WTC11 (cell line): ENCODE measurements at regions not wholly inside any gene's neighbourhood (a gene's known extent, or its start where the extent isn't known, plus 50 kb on each side); places are given as distances from the start of the nearest gene placed in this dataset.

ENCODE experiments used
- FOXK1 ChIP-seq: sonication (generic); formaldehyde crosslinking; IDR thresholded peaks from 2 replicates; pipeline ENCODE4 v1.8.0; 2022; ENCODE audit warnings: mild to moderate bottlenecking, moderate library complexity, missing genetic modification reagents
- FOXP4 ChIP-seq: sonication (generic); formaldehyde crosslinking; IDR thresholded peaks from 2 replicates; pipeline ENCODE4 v1.8.0; 2022; ENCODE audit warnings: mild to moderate bottlenecking, missing genetic modification reagents
- MAX ChIP-seq: sonication (generic); formaldehyde crosslinking; IDR thresholded peaks from 2 replicates; pipeline ENCODE4 v1.8.0; 2022; ENCODE audit warnings: mild to moderate bottlenecking, missing genetic modification reagents
- PREB ChIP-seq: sonication (generic); formaldehyde crosslinking; IDR thresholded peaks from 2 replicates; pipeline ENCODE4 v1.8.1; 2022; ENCODE audit warnings: mild to moderate bottlenecking, missing genetic modification reagents, moderate library complexity, borderline replicate concordance
- SMAD3 ChIP-seq: sonication (generic); formaldehyde crosslinking; IDR thresholded peaks from 2 replicates; pipeline ENCODE4 v1.8.0; 2022; ENCODE audit warnings: missing genetic modification reagents, mild to moderate bottlenecking, borderline replicate concordance
- ZNF138 ChIP-seq: sonication (generic); formaldehyde crosslinking; conservative IDR thresholded peaks from 2 replicates; pipeline ENCODE4 v1.8.1; 2022; ENCODE audit warnings: mild to moderate bottlenecking, moderate library complexity, missing genetic modification reagents
- TF ChIP-seq, protein P1 (sequence below): fragments of 200-600 bp; IDR thresholded peaks from 2 replicates; pipeline ENCODE4 v1.8.0; 2022; ENCODE audit warnings: antibody characterized with exemption
- TF ChIP-seq, protein P2 (sequence below): sonication (generic); formaldehyde crosslinking; IDR thresholded peaks from 2 replicates; pipeline ENCODE4 v1.8.1; 2023; ENCODE audit warnings: mild to moderate bottlenecking, missing genetic modification reagents, borderline replicate concordance
- TF ChIP-seq, protein P3 (sequence below): sonication (generic); formaldehyde crosslinking; IDR thresholded peaks from 2 replicates; pipeline ENCODE4 v1.8.1; 2022; ENCODE audit warnings: missing genetic modification reagents, borderline replicate concordance
- TF ChIP-seq, protein P4 (sequence below): sonication (generic); formaldehyde crosslinking; IDR thresholded peaks from 2 replicates; pipeline ENCODE4 v1.8.0; 2022; ENCODE audit warnings: mild to moderate bottlenecking, missing genetic modification reagents

DNA sequence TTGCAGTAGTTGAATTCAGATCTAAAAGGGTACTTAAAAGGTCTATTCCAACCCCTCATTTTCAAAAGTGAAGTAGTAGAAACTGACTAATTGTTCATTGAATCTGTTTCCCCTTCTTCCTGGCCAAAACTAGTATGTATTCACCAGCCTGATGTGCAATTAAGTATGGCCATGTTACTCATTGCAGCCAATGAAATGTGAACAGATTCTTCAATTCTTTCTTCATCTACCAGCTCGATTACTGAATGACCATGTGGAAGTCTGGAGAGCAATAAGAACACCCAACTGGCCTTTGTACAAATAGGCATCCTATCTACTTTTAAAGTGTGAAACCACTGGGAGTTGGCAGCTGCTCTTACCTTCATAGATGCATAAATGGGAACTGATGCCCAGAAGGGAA is 449.0 kb upstream of the ID2 start:
- TF ChIP-seq, protein P1, sequence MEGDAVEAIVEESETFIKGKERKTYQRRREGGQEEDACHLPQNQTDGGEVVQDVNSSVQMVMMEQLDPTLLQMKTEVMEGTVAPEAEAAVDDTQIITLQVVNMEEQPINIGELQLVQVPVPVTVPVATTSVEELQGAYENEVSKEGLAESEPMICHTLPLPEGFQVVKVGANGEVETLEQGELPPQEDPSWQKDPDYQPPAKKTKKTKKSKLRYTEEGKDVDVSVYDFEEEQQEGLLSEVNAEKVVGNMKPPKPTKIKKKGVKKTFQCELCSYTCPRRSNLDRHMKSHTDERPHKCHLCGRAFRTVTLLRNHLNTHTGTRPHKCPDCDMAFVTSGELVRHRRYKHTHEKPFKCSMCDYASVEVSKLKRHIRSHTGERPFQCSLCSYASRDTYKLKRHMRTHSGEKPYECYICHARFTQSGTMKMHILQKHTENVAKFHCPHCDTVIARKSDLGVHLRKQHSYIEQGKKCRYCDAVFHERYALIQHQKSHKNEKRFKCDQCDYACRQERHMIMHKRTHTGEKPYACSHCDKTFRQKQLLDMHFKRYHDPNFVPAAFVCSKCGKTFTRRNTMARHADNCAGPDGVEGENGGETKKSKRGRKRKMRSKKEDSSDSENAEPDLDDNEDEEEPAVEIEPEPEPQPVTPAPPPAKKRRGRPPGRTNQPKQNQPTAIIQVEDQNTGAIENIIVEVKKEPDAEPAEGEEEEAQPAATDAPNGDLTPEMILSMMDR = no peak
- TF ChIP-seq, protein P2, sequence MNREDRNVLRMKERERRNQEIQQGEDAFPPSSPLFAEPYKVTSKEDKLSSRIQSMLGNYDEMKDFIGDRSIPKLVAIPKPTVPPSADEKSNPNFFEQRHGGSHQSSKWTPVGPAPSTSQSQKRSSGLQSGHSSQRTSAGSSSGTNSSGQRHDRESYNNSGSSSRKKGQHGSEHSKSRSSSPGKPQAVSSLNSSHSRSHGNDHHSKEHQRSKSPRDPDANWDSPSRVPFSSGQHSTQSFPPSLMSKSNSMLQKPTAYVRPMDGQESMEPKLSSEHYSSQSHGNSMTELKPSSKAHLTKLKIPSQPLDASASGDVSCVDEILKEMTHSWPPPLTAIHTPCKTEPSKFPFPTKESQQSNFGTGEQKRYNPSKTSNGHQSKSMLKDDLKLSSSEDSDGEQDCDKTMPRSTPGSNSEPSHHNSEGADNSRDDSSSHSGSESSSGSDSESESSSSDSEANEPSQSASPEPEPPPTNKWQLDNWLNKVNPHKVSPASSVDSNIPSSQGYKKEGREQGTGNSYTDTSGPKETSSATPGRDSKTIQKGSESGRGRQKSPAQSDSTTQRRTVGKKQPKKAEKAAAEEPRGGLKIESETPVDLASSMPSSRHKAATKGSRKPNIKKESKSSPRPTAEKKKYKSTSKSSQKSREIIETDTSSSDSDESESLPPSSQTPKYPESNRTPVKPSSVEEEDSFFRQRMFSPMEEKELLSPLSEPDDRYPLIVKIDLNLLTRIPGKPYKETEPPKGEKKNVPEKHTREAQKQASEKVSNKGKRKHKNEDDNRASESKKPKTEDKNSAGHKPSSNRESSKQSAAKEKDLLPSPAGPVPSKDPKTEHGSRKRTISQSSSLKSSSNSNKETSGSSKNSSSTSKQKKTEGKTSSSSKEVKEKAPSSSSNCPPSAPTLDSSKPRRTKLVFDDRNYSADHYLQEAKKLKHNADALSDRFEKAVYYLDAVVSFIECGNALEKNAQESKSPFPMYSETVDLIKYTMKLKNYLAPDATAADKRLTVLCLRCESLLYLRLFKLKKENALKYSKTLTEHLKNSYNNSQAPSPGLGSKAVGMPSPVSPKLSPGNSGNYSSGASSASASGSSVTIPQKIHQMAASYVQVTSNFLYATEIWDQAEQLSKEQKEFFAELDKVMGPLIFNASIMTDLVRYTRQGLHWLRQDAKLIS (CRISPR knock-in tag) = no peak
- TF ChIP-seq MAX (CRISPR knock-in tag) (no peak), ZNF138 (CRISPR knock-in tag) (no peak), SMAD3 (CRISPR knock-in tag) (no peak), PREB (CRISPR knock-in tag) (no peak), FOXP4 (CRISPR knock-in tag) (no peak), FOXK1 (no peak)
- TF ChIP-seq, protein P3, sequence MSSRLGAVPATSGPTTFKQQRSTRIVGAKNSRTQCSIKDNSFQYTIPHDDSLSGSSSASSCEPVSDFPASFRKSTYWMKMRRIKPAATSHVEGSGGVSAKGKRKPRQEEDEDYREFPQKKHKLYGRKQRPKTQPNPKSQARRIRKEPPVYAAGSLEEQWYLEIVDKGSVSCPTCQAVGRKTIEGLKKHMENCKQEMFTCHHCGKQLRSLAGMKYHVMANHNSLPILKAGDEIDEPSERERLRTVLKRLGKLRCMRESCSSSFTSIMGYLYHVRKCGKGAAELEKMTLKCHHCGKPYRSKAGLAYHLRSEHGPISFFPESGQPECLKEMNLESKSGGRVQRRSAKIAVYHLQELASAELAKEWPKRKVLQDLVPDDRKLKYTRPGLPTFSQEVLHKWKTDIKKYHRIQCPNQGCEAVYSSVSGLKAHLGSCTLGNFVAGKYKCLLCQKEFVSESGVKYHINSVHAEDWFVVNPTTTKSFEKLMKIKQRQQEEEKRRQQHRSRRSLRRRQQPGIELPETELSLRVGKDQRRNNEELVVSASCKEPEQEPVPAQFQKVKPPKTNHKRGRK (CRISPR knock-in tag) = no peak
- TF ChIP-seq, protein P4, sequence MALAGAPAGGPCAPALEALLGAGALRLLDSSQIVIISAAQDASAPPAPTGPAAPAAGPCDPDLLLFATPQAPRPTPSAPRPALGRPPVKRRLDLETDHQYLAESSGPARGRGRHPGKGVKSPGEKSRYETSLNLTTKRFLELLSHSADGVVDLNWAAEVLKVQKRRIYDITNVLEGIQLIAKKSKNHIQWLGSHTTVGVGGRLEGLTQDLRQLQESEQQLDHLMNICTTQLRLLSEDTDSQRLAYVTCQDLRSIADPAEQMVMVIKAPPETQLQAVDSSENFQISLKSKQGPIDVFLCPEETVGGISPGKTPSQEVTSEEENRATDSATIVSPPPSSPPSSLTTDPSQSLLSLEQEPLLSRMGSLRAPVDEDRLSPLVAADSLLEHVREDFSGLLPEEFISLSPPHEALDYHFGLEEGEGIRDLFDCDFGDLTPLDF (CRISPR knock-in tag) = no peak
